Testis (tissue), 2 donors: ENCODE measurements at regions not wholly inside any gene's neighbourhood (a gene's known extent, or its start where the extent isn't known, plus 50 kb on each side); places are given as distances from the start of the nearest gene placed in this dataset.

Experiments
- DNase-seq: peaks from one replicate; pipeline ENCODE4 v3.0.0-alpha.2; 2019
- H3K27ac ChIP-seq, 2 donors: fragments of 200-600 bp; sonication (generic); one replicate each; pipeline ENCODE4 v1.5.1; 2019
- H3K27me3 ChIP-seq: fragments of 200-600 bp; sonication (generic); one replicate; pipeline ENCODE4 v1.5.1; 2019
- H3K36me3 ChIP-seq: fragments of 200-600 bp; sonication (generic); one replicate; pipeline ENCODE4 v1.5.1; 2017; ENCODE audit warnings: low read depth; ENCODE audit errors: missing control alignments
- H3K4me1 ChIP-seq: fragments of 200-600 bp; sonication (generic); one replicate; pipeline ENCODE4 v1.5.1; 2019
- H3K4me3 ChIP-seq, 2 donors: fragments of 200-600 bp; sonication (generic); one replicate each; pipeline ENCODE4 v1.5.1; 2017 to 2019
- H3K9me3 ChIP-seq: fragments of 200-600 bp; sonication (generic); one replicate; pipeline ENCODE4 v1.5.1; 2017
- POLR2A ChIP-seq: fragments of 450-650 bp; IDR thresholded peaks from one replicate; pipeline ENCODE4 v1.6.1; 2017; ENCODE audit warnings: antibody characterized with exemption, mild to moderate bottlenecking, moderate library complexity
- WGBS, 2 donors: methylation state at CpG; one replicate each; pipeline ENCODE4 v1.1.5; 2018; 5-methylcytosine and 5-hydroxymethylcytosine counted together
- intact Hi-C: fragments of 100-400 bp; cut with DNase I; formaldehyde crosslinking; loops from one replicate; pipeline ENCODE4 v1.15.1; 2023; ENCODE audit warnings: low total_unique reads
- TF ChIP-seq, protein P1 (sequence below), 3 experiments: fragments of 450-650 bp in 2 of 3; fragments of 200-600 bp in 1 of 3; sonication (generic) in 1 of 3; IDR thresholded peaks; one replicate each; pipeline ENCODE4 v1.5.1; 2016 to 2019; ENCODE audit warnings: antibody characterized with exemption in 3 of 3, mild to moderate bottlenecking in 2 of 3, moderate library complexity in 1 of 3

DNA sequence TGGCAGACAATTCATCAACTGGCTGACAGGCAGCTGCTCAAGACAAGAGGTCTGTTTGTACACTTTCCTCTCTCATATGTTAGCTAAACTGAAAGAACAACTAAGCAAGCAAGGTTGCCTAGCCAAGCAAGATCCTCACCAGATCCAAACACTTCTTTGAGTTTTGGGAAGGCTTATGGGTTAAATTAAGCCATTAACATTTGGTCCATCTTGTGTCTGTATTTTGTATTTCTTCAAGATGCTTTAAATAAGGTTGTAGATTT is 170.4 kb upstream of the RAI14 start:
- TF ChIP-seq, protein P1, sequence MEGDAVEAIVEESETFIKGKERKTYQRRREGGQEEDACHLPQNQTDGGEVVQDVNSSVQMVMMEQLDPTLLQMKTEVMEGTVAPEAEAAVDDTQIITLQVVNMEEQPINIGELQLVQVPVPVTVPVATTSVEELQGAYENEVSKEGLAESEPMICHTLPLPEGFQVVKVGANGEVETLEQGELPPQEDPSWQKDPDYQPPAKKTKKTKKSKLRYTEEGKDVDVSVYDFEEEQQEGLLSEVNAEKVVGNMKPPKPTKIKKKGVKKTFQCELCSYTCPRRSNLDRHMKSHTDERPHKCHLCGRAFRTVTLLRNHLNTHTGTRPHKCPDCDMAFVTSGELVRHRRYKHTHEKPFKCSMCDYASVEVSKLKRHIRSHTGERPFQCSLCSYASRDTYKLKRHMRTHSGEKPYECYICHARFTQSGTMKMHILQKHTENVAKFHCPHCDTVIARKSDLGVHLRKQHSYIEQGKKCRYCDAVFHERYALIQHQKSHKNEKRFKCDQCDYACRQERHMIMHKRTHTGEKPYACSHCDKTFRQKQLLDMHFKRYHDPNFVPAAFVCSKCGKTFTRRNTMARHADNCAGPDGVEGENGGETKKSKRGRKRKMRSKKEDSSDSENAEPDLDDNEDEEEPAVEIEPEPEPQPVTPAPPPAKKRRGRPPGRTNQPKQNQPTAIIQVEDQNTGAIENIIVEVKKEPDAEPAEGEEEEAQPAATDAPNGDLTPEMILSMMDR (IDR thresholded peaks at IDR 0.05) = no peak
- no peak for TF ChIP-seq POLR2A
- peaks cover 11% of the 10 kb centered on the region for H3K4me1 ChIP-seq
- no peaks in the 10 kb centered on the region for H3K36me3 ChIP-seq
- intact Hi-C loops = loop anchor here (5.0 kb wide), 1 partner anchor 412 kb away; no protein-coding TSS in a partner anchor
- no peaks in the 10 kb centered on the region for H3K9me3 ChIP-seq
- H3K27me3 ChIP-seq = no peaks in the 10 kb centered on the region
- DNase-seq = no peak
- H3K27ac ChIP-seq = no peak overlapping the region
- no peak overlapping the region for H3K4me3 ChIP-seq

- Histone ChIP-seq H3K9me3 (no peaks in the 10 kb centered on the region), H3K36me3 (no peaks in the 10 kb centered on the region), H3K4me1 (peaks cover 11% of the 10 kb centered on the region), H3K27me3 (no peaks in the 10 kb centered on the region), H3K27ac (no peak overlapping the region), H3K4me3 (no peak overlapping the region)
- peak; percentile 95 for DNase-seq
- intact Hi-C loops = loop anchor here (5.0 kb wide), 1 partner anchor 411 kb away; no protein-coding TSS in a partner anchor
- no peak for TF ChIP-seq POLR2A
- TF ChIP-seq, protein P1 (IDR thresholded peaks at IDR 0.05) = peak; percentile 83 to 89 (median 87)
- 14 to 18% methylated on average over 15 of the region's 15 CpGs for WGBS, 2 donors
Measured at GRCh38 chr5:34486160-34486848, 169.8 kb upstream of the RAI14 start.

- H3K36me3 ChIP-seq = no peaks in the 10 kb centered on the region
- H3K4me1 ChIP-seq = peaks cover 11% of the 10 kb centered on the region
- intact Hi-C loops = loop anchor here (5.0 kb wide), 1 partner anchor 410 kb away; no protein-coding TSS in a partner anchor
- H3K27ac ChIP-seq = no peak overlapping the region
- DNase-seq = no peak
- 36 to 43% methylated on average over 2 of the region's 2 CpGs for WGBS, 2 donors
- H3K4me3 ChIP-seq = no peak overlapping the region
- no peak for TF ChIP-seq POLR2A
- TF ChIP-seq, protein P1 (IDR thresholded peaks at IDR 0.05) = no peak
- no peaks in the 10 kb centered on the region for H3K27me3 ChIP-seq
- H3K9me3 ChIP-seq = no peaks in the 10 kb centered on the region
Measured at GRCh38 chr5:34486849-34487158, 169.3 kb upstream of the RAI14 start.

DNA sequence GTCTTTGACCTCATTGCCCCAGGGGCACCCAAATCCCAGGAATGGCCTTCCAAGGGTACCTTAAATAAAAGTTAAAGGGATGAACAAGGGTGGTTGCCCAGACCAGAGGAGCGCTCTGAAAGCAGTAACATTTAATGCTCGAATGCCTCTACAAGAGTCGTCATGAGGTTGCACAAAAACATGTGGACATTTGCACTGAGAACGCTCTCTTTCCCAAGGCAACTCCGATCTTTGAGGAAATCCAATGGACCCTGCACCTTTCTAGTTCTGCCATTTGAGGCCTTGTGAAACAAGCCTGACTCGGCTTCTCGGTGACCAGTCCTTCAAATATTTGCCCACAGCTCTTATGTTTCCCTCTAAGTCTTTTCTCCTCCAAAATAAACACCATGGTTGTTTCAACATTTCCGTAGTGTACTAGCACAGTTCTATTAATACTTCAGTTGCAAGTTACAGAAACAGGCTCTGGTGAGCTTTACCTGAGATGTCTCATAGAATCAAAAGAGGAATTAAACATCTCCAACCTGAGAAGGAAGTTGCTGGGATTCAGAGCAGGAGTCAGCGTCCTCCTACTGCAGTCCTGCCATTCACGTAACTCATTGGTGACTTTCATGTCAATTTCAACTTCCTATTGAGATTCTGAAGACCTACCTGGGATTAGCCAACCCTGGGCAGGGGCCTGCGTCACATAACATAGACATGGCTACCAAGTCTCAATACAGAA is 168.8 kb upstream of the RAI14 start:
- intact Hi-C loops = loop anchor here (5.0 kb wide), 1 partner anchor 410 kb away; no protein-coding TSS in a partner anchor
- WGBS, 2 donors = 77 to 82% methylated on average over 11 of the region's 11 CpGs
- no peak for TF ChIP-seq POLR2A
- TF ChIP-seq, protein P1 (IDR thresholded peaks at IDR 0.05) = no peak
- Histone ChIP-seq H3K9me3 (no peaks in the 10 kb centered on the region), H3K27ac (no peak overlapping the region), H3K36me3 (no peaks in the 10 kb centered on the region), H3K27me3 (no peaks in the 10 kb centered on the region), H3K4me1 (peaks cover 11% of the 10 kb centered on the region), H3K4me3 (no peak overlapping the region)
- DNase-seq = no peak

DNA sequence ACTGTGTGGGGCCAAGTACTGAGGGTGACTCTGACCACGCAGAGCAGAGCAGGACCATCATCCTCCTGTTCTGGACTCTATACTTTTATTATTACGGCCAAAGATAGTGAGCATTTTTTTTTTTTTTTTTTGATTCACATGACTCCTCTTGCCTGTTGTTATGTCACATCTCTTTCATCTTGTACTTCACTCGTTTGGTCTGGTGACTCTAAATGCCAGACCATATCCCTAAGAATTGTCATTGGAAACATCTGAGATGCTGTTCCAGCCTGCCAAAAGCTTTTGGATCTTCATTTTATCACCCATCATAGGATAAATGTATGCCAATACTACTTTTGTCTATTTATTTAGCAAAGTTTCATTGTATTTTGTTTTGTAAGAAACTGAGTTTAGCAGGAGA is 168.2 kb upstream of the RAI14 start:
- H3K27me3 ChIP-seq = no peaks in the 10 kb centered on the region
- peaks cover 11% of the 10 kb centered on the region for H3K4me1 ChIP-seq
- DNase-seq = no peak
- TF ChIP-seq POLR2A = no peak
- TF ChIP-seq, protein P1 (IDR thresholded peaks at IDR 0.05) = no peak
- no peak overlapping the region for H3K27ac ChIP-seq
- H3K9me3 ChIP-seq = no peaks in the 10 kb centered on the region
- intact Hi-C loops = loop anchor here (5.0 kb wide), 1 partner anchor 409 kb away; no protein-coding TSS in a partner anchor
- WGBS, 2 donors = 64 to 66% methylated on average over 3 of the region's 3 CpGs
- H3K36me3 ChIP-seq = no peaks in the 10 kb centered on the region
- no peak overlapping the region for H3K4me3 ChIP-seq
